Jurkat, Clone E6-1 (cell line): ENCODE measurements at regions not wholly inside any gene's neighbourhood (a gene's known extent, or its start where the extent isn't known, plus 50 kb on each side); places are given as distances from the start of the nearest gene placed in this dataset.
A peak's percentile ranks its signal among the peaks of the same experiment; 100 is the strongest.
"Not testable (repeated sequence)": the region's sequence is repeated elsewhere in the genome, so short reads cannot be mapped to it uniquely, and the experiment has no call there.

Source experiments
- DNase-seq: peaks from one replicate; pipeline ENCODE4 v3.0.0-alpha.2; 2011; ENCODE audit warnings: low read depth, low spot score
- H3K4me3 ChIP-seq: 2 replicates; pipeline ENCODE4 v1.5.1; 2011; ENCODE audit warnings: mild to moderate bottlenecking, low read length, control low read depth, moderate library complexity

- no peak overlapping the region for H3K4me3 ChIP-seq
These were observed 160.2 kb downstream of the TOX3 start for GRCh38 chr16:52386694-52387093.

GRCh38 chr16:52384378-52384777, 162.6 kb downstream of the TOX3 start:
- no peak for DNase-seq
- no peak overlapping the region for H3K4me3 ChIP-seq

More at GRCh38 chr16:52386694-52387093, 160.2 kb downstream of the TOX3 start:
- no peak for DNase-seq

GRCh38 chr16:52383640-52384292, 163.2 kb downstream of the TOX3 start:
- H3K4me3 ChIP-seq, result no peak overlapping the region
- no peak for DNase-seq

GRCh38 chr16:52383119-52383518, 163.8 kb downstream of the TOX3 start:
- H3K4me3 ChIP-seq, result no peak overlapping the region
- no peak for DNase-seq

- no peak for DNase-seq
- no peak overlapping the region for H3K4me3 ChIP-seq
These were observed 167.4 kb downstream of the TOX3 start for GRCh38 chr16:52379551-52379950.

GRCh38 chr16:52376676-52377280, 170.2 kb downstream of the TOX3 start:
- no peak overlapping the region for H3K4me3 ChIP-seq
- DNase-seq, result no peak

- H3K4me3 ChIP-seq, result no peak overlapping the region
- DNase-seq, result no peak
These were observed 174.6 kb downstream of the TOX3 start for GRCh38 chr16:52372313-52372712.

GRCh38 chr16:52368859-52369258, 178.1 kb downstream of the TOX3 start:
- no peak overlapping the region for H3K4me3 ChIP-seq
- DNase-seq, result no peak

- no peak for DNase-seq
- H3K4me3 ChIP-seq, result no peak overlapping the region
These were observed 179.1 kb downstream of the TOX3 start for GRCh38 chr16:52367821-52368220.

- H3K4me3 ChIP-seq, result no peak overlapping the region
- no peak for DNase-seq
These were observed 180.0 kb downstream of the TOX3 start for GRCh38 chr16:52366983-52367382.

- no peak for DNase-seq
- no peak overlapping the region for H3K4me3 ChIP-seq
These were observed 182.4 kb downstream of the TOX3 start for GRCh38 chr16:52364500-52364899.

GRCh38 chr16:52363082-52363481, 183.9 kb downstream of the TOX3 start:
- no peak overlapping the region for H3K4me3 ChIP-seq
- peak; percentile 5 for DNase-seq

- no peak overlapping the region for H3K4me3 ChIP-seq
- DNase-seq, result no peak
These were observed 189.2 kb downstream of the TOX3 start for GRCh38 chr16:52357711-52358110.

- DNase-seq, result no peak
- H3K4me3 ChIP-seq, result no peak overlapping the region
These were observed 193.7 kb downstream of the TOX3 start for GRCh38 chr16:52353249-52353648.

- H3K4me3 ChIP-seq, result no peak overlapping the region
- DNase-seq, result no peak
These were observed 195.5 kb downstream of the TOX3 start for GRCh38 chr16:52351451-52351850.

GRCh38 chr16:52350031-52350642, 196.8 kb downstream of the TOX3 start:
- no peak for DNase-seq
- H3K4me3 ChIP-seq, result no peak overlapping the region

GRCh38 chr16:52346709-52347108, 200.2 kb downstream of the TOX3 start:
- no peak overlapping the region for H3K4me3 ChIP-seq
- DNase-seq, result no peak

GRCh38 chr16:52333673-52334072, 213.3 kb downstream of the TOX3 start:
- not testable (repeated sequence) for DNase-seq, H3K4me3 ChIP-seq

- no peak overlapping the region for H3K4me3 ChIP-seq
- DNase-seq, result no peak
These were observed 226.0 kb downstream of the TOX3 start for GRCh38 chr16:52320930-52321439.

GRCh38 chr16:52318302-52319009, 228.5 kb downstream of the TOX3 start:
- H3K4me3 ChIP-seq, result no peak overlapping the region
- no peak for DNase-seq
